ENCODE measurements at regions not wholly inside any gene's neighbourhood (a gene's known extent, or its start where the extent isn't known, plus 50 kb on each side); places are given as distances from the start of the nearest gene placed in this dataset.
"Not testable (repeated sequence)": the region's sequence is repeated elsewhere in the genome, so short reads cannot be mapped to it uniquely, and the experiment has no call there.

GRCh38 chr5:83001796-83002381 is 75.3 kb downstream of the TMEM167A start:
- ATAC-seq, result no peak
- no peak for DNase-seq (ENCODE audit: missing footprints)
- intact Hi-C loops (cut with DNase I), result no loop called here

GRCh38 chr5:83000922-83001321 is 76.3 kb downstream of the TMEM167A start:
- no peak for ATAC-seq
- intact Hi-C loops (cut with DNase I), result no loop called here
- no peak for DNase-seq (ENCODE audit: missing footprints)

DNA sequence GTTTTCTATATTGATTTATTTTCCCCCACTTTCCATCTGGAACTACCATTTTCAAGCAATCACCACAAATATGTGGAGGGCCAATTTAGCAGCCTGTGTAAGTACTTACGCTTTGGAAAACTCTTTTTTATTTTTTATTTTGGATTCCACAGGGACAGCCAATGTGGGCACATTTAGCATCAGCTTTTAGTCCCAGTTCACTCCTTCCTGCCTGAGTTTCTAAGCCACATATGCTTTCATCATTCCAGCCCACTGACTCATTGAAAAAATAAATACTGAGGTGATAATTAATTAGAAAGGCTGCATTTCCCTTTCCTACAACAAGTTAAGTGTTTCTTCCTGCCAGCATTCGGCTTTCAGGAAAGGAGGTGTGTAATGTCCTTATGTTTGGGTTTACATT is 76.8 kb downstream of the TMEM167A start:
- no peak for DNase-seq (ENCODE audit: missing footprints)
- intact Hi-C loops (cut with DNase I), result no loop called here
- no peak for ATAC-seq

DNA sequence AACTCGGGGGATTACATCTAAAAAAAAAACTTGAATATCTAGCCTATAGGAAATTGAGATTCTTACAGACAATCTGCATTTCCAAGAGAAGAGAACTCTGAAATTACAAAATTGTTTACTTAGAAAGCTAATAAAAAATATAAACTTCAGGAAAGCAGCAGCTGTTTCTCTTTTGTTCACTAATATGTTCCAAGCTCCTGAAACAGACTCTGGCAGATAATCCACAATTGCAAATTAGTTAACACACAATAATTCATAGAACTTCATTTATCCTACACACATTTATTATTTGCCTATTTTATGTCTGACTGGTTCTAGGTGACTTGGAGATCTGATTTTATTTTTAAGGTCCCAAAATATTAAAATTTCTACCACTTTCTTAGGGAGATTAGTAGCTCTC is 83.8 kb downstream of the TMEM167A start:
- ATAC-seq (no peak), DNase-seq (ENCODE audit: missing footprints) (no peak)

GRCh38 chr5:82992646-82993045 is 84.5 kb downstream of the TMEM167A start:
- no peak for DNase-seq (ENCODE audit: missing footprints)
- no peak for ATAC-seq
- intact Hi-C loops (cut with DNase I), result no loop called here

More for the DNA sequence above, 83.8 kb downstream of the TMEM167A start:
- intact Hi-C loops (cut with DNase I), result no loop called here

DNA sequence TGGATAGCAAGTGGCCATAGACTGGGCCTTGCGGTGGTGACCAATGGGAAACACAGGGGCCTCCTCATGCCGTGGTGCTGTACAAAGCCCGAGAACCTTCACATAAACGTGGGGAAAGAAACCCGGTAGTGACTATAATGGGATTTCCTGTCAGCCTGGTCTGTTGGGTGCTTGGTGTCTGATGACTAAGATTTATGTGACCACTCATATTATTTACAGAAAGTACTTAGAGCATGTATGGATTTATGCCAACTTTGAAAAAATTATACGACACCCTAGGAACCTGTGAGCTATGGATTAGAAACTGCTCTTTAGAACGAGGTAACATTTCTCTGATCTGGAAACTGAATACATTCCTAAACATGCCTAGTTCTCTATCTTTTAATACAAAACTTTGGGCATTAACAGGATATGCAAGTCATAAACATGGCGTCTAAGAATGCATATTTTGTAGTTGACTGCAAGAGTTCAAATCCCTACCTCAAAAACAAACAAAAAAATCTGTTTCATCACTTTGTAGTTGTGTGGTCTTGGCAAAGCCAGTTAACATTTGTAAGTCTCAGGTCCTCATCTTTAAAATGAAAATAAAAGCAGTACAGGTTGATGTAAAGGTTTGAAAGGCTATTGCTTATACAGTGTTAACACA is 85.4 kb downstream of the TMEM167A start:
- DNase-seq (ENCODE audit: missing footprints) (no peak), ATAC-seq (no peak)
- intact Hi-C loops (cut with DNase I), result no loop called here

- intact Hi-C loops (cut with DNase I), result no loop called here
These were observed 86.1 kb downstream of the TMEM167A start for GRCh38 chr5:82991059-82991458.

DNA sequence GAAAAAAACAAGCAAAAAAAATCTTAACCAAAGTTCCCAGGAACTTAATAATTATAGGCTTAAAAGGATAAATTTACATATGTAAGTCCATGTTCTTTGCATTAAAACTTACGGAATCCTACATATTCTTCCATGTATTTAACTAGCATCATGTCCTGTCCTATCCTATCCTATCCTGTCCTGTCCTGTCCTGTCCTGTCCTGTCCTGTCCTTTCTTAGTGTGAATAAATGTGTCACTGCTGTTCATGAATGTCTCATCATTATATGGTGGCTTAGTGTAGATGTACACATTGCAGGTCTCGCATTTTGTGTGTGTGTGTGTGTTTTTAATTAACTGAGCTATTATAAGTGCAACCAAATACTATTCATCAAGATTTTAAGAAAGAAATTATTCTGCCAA is 90.0 kb downstream of the TMEM167A start:
- DNase-seq (ENCODE audit: missing footprints) (no peak), ATAC-seq (no peak)
- intact Hi-C loops (cut with DNase I), result no loop called here

More at GRCh38 chr5:82991059-82991458, 86.1 kb downstream of the TMEM167A start:
- no peak for ATAC-seq
- DNase-seq (ENCODE audit: missing footprints), result no peak

DNA sequence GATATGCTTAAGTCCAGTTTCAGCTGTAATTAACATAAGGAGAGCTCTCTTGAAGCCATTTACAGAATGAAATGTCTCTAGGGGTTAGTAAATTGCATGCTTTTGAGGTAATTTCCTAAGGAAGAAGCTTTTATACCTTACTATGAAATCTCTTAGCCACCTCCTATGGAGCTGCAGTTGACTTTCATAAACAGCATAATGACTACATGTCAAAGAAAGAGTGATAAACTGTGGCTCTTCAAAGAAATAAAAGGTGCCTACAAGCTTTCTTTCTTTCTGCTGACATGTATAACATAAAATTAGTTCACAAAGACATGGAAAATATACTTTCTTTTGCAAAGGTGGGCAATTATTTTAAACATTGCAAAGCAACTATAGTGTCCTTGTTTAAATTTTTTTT is 90.8 kb downstream of the TMEM167A start:
- intact Hi-C loops (cut with DNase I), result no loop called here
- no peak for ATAC-seq

DNA sequence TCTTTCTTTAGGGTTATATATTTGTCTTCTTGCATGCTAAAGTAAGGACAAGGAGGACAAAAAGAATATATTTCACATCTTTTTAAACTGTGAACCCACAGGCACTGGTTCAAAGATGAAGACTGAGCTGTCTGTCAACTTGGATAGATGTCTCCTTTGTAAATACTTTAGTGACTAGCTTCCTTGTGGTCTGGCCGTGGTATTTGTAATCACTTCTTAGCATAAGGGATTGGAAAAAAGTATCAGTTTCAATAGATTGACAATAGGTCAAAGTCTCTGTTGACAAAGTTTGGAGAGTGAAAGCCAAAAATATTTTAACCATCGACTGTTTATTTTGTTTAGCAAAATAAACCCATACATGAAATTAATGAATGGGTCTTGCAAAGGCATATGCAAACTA is 91.4 kb downstream of the TMEM167A start:
- ATAC-seq (no peak), DNase-seq (ENCODE audit: missing footprints) (no peak)
- intact Hi-C loops (cut with DNase I), result no loop called here

More for the DNA sequence above, 90.8 kb downstream of the TMEM167A start:
- DNase-seq (ENCODE audit: missing footprints), result no peak

DNA sequence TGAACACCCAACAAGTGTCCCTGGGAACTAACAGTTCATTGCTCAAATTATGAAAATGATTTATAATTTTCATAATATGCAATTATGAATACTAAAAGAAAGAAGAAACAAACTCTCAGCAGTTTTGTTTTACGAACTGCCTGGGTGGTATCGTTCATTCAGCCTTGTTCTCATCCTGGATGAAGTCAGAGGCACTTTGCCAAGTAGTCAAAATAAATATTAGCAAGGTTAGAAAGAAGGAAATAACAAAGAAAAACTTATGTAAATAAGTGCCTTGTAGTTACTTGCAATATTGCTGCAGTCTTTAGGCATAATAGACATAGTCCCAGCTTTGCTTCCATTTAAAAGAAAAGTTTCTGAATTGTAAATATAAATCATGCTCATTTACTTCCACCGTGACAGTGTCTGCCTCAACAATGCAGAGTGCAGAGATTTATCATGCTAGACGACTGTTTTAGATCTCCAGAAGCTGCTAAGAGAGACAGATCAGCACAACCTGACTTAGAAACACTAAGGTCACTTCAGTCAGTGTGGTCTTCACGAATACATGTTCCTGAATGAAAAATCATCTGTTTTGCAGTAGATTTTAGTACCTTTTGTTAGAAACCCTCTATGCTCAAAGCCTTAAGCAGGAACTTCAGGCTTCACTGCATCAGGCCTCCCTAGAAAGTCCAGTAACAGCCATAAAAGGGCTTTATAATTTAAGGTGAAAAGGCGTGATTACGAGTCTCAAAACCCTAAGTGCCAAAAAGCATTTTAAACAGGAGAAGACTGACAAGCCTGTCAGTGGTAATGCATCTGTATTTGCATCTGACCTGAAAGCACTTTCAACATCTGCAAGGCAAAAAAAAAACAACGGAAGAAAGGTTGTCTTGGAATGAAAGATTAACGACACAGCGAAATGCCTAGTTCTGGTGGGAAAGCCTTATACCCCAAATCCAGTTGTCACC is 92.1 kb downstream of the TMEM167A start:
- DNase-seq (ENCODE audit: missing footprints), result no peak
- ATAC-seq, result no peak
- intact Hi-C loops (cut with DNase I), result no loop called here

DNA sequence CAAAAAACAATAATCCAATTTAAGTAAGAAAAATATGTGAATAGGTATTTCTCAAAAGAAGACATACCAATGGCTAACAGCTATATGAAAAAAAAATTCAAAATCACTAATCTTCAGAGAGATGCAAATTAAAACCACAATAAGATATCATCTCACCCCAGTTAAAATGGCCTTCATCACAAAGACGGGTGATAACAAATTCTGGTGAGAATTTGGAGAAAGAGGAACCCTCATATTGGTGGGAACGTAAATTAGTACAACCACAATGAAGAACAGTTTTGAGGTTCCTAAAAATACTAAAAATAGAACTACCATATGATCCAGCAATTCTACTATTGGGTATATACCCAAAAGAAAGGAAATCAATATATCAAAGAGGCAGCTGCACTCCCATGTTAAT is 94.3 kb downstream of the TMEM167A start:
- ATAC-seq (no peak), DNase-seq (ENCODE audit: missing footprints) (no peak)
- intact Hi-C loops (cut with DNase I), result no loop called here

DNA sequence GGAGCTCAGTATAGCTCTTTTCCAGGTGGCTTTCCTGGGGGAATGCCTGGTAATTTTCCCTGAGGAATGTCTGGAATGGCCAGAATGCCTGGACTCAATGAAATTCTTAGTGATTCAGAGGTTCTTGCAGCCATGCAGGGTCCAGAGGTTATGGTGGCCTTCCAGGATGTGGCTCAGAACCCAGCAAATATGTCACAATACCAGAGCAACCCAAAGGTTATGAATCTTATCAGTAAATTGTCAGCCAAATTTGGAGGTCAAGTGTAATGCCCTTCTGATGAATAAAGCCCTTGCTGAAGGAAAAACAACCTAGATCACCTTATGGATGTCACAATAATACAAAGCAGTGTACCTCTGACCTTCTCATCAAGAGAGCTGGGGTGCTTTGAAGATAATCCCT is 100.3 kb downstream of the TMEM167A start:
- intact Hi-C loops (cut with DNase I); DNase-seq (ENCODE audit: missing footprints); ATAC-seq: not testable (repeated sequence)

DNA sequence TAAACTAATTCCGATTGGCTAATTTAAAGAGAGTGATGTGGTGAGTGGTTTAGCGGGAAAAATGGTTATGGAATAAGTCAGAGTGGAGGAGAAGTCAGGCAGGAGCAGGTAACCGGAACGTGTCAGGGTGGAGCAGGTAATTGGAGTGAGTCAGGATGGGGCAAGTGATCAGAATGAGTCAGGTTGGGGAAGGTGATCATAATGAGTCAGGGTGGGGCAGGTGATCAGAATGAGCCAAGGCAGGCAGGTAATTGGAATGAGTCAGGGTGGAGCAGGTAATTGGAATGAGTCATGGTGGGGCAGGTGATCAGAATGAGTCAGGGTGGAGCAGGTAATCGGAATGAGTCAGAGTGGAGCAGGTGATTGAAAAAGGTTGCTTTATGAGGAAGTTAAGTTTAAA is 101.4 kb downstream of the TMEM167A start:
- ATAC-seq (no peak), DNase-seq (ENCODE audit: missing footprints) (no peak)
- intact Hi-C loops (cut with DNase I), result no loop called here

DNA sequence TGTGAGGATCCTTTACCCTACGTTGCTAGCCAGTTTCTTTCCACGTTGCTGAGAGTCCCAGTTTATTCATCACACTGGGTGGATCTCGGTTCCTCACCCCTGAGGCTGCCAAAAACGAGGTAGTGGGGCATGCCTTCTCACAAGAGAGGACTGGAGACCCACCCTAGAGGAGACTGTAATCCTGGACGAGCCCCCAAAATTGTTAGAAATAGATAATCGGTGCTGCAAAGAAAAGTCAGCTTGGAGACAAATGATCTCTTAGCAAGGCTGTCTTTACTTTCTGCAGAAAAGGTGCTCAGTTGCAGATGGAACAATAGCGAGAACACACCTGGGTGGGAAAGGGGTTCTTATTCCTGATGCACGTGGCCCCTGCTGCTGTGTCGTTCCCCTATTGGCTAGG is 101.8 kb downstream of the TMEM167A start:
- no peak for DNase-seq (ENCODE audit: missing footprints)
- ATAC-seq, result no peak
- intact Hi-C loops (cut with DNase I), result no loop called here

- DNase-seq (ENCODE audit: missing footprints); ATAC-seq; intact Hi-C loops (cut with DNase I): not testable (repeated sequence)
These were observed 102.8 kb downstream of the TMEM167A start for GRCh38 chr5:82974346-82974745.

GRCh38 chr5:82971901-82972300 is 105.3 kb downstream of the TMEM167A start:
- intact Hi-C loops (cut with DNase I), result no loop called here
- DNase-seq (ENCODE audit: missing footprints), result no peak
- ATAC-seq, result no peak

DNA sequence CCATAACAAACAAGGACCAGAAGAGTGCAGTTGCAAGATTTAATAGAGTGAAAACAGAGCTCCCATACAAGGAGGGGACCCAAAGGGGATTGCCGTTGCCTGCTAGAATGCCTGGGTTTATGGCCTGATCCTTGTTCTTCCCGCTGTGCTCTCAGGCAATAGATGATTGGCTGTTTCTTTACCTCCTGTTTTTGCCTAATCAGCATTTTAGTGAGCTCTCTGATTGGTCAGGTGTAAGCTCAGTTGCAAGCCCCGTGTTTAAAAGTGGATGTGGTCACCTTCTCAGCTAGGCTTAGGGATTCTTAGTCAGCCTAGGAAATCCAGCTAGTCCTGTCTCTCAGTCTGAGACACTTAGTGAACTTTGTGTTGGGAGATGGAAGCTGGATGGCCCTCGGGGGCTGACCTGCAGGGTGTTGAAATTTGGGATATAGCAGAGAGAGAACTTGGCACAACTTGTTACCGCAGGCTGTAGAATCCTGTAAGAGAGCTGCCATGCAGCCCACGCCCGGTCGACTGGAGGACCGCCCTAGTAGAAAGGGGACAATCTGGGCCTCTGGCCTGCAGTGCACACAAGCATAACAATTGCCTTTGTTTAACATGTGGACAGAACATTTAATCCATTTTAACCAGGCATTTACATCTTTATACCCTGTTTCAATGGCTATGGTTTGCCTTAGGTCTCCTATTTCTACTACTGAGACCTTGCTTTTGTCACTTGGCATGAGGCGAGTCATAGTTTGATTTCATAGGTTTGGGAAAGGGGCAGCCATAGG is 106.0 kb downstream of the TMEM167A start:
- ATAC-seq; intact Hi-C loops (cut with DNase I); DNase-seq (ENCODE audit: missing footprints): not testable (repeated sequence)
